SK-N-SH treated with all-trans-retinoic acid at 6 μM for 48 hours (cell line): ENCODE measurements at regions not wholly inside any gene's neighbourhood (a gene's known extent, or its start where the extent isn't known, plus 50 kb on each side); places are given as distances from the start of the nearest gene placed in this dataset.

Experiments
- ATAC-seq: fragments of 200-7000 bp; cut with Tn5 transposase; 3 replicates; pipeline ENCODE4 v1.9.1; 2020; ENCODE audit warnings: mild to moderate bottlenecking, moderate library complexity
- ARNTL ChIP-seq: fragments of 450-650 bp; formaldehyde crosslinking; IDR thresholded peaks from 2 replicates; pipeline ENCODE4 v1.5.0; 2020; ENCODE audit warnings: low read depth, mild to moderate bottlenecking, moderate library complexity, borderline replicate concordance
- CSDC2 ChIP-seq: fragments of 250-450 bp; sonication (Bioruptor Pico); IDR thresholded peaks from 2 replicates; pipeline ENCODE4 v1.5.0; 2020; ENCODE audit warnings: mild to moderate bottlenecking, moderate library complexity
- CSRNP3 ChIP-seq: fragments of 250-450 bp; sonication (Bioruptor Pico); IDR thresholded peaks from 2 replicates; pipeline ENCODE4 v1.5.1; 2021; ENCODE audit warnings: mild to moderate bottlenecking, moderate library complexity
- ESRRG ChIP-seq: fragments of 250-450 bp; sonication (Bioruptor Pico); IDR thresholded peaks from 2 replicates; pipeline ENCODE4 v1.6.1; 2021; ENCODE audit warnings: mild to moderate bottlenecking
- GLIS3 ChIP-seq: fragments of 250-450 bp; sonication (Bioruptor Pico); IDR thresholded peaks from 2 replicates; pipeline ENCODE4 v1.5.0; 2020; ENCODE audit warnings: mild to moderate bottlenecking, moderate library complexity
- ISL1 ChIP-seq: fragments of 250-450 bp; sonication (Bioruptor Pico); IDR thresholded peaks from 2 replicates; pipeline ENCODE4 v2.1.2; 2022; ENCODE audit warnings: mild to moderate bottlenecking, moderate library complexity
- PATZ1 ChIP-seq: fragments of 250-450 bp; sonication (Bioruptor Pico); IDR thresholded peaks from 2 replicates; pipeline ENCODE4 v1.8.0; 2020; ENCODE audit warnings: mild to moderate bottlenecking, moderate library complexity, borderline replicate concordance
- POU6F1 ChIP-seq: fragments of 250-450 bp; sonication (Bioruptor Pico); IDR thresholded peaks from 2 replicates; pipeline ENCODE4 v1.8.0; 2021; ENCODE audit warnings: low read depth, mild to moderate bottlenecking, moderate library complexity, borderline replicate concordance
- PPARA ChIP-seq: fragments of 250-450 bp; sonication (Bioruptor Pico); IDR thresholded peaks from 2 replicates; pipeline ENCODE4 v1.5.0; 2020; ENCODE audit warnings: mild to moderate bottlenecking, borderline replicate concordance
- RARB ChIP-seq: fragments of 250-450 bp; sonication (Bioruptor Pico); IDR thresholded peaks from 2 replicates; pipeline ENCODE4 v1.8.0; 2021; ENCODE audit warnings: mild to moderate bottlenecking, moderate library complexity
- SNAI2 ChIP-seq: fragments of 250-450 bp; sonication (Bioruptor Pico); IDR thresholded peaks from 2 replicates; pipeline ENCODE4 v1.5.0; 2020; ENCODE audit warnings: mild to moderate bottlenecking, moderate library complexity
- TCF4 ChIP-seq: fragments of 250-450 bp; sonication (Bioruptor Pico); IDR thresholded peaks from 2 replicates; pipeline ENCODE4 v1.8.0; 2021; ENCODE audit warnings: mild to moderate bottlenecking, moderate library complexity, borderline replicate concordance
- TOX ChIP-seq: fragments of 250-450 bp; sonication (Bioruptor Pico); IDR thresholded peaks from 2 replicates; pipeline ENCODE4 v1.8.0; 2021; ENCODE audit warnings: mild to moderate bottlenecking, moderate library complexity, borderline replicate concordance
- TSHZ2 ChIP-seq: fragments of 250-450 bp; sonication (Bioruptor Pico); IDR thresholded peaks from 2 replicates; pipeline ENCODE4 v1.5.0; 2020; ENCODE audit warnings: mild to moderate bottlenecking, moderate library complexity
- ZC3H10 ChIP-seq: fragments of 250-450 bp; sonication (Bioruptor Pico); IDR thresholded peaks from 2 replicates; pipeline ENCODE4 v1.5.1; 2021; ENCODE audit warnings: mild to moderate bottlenecking, moderate library complexity
- ZFP3 ChIP-seq: fragments of 250-450 bp; sonication (Bioruptor Pico); IDR thresholded peaks from 2 replicates; pipeline ENCODE4 v1.5.0; 2020; ENCODE audit warnings: mild to moderate bottlenecking, moderate library complexity
- ZFP30 ChIP-seq: fragments of 450-650 bp; formaldehyde crosslinking; IDR thresholded peaks from 2 replicates; pipeline ENCODE4 v1.5.0; 2022; ENCODE audit warnings: mild to moderate bottlenecking, moderate library complexity
- ZNF565 ChIP-seq: fragments of 450-650 bp; formaldehyde crosslinking; conservative IDR thresholded peaks from 2 replicates; pipeline ENCODE4 v1.5.0; 2020; ENCODE audit warnings: low read depth, mild to moderate bottlenecking, moderate library complexity
- ZNF70 ChIP-seq: fragments of 450-650 bp; formaldehyde crosslinking; IDR thresholded peaks from 2 replicates; pipeline ENCODE4 v1.5.0; 2020; ENCODE audit warnings: mild to moderate bottlenecking, moderate library complexity
- ZNF8 ChIP-seq: fragments of 450-650 bp; formaldehyde crosslinking; IDR thresholded peaks from 2 replicates; pipeline ENCODE4 v1.5.0; 2020; ENCODE audit warnings: mild to moderate bottlenecking, moderate library complexity

GRCh38 chr11:97356144-97356543 is 966.3 kb downstream of the JRKL start:
- TF ChIP-seq TCF4 (CRISPR knock-in tag) (no peak), ZNF8 (no peak)
- ATAC-seq, result no peak

- TF ChIP-seq ZNF70 (CRISPR knock-in tag) (no peak), TOX (CRISPR knock-in tag) (no peak), CSDC2 (CRISPR knock-in tag) (no peak), ZC3H10 (CRISPR knock-in tag) (no peak), ZNF565 (no peak), TCF4 (CRISPR knock-in tag) (no peak), POU6F1 (no peak), PPARA (CRISPR knock-in tag) (no peak), PATZ1 (no peak), SNAI2 (CRISPR knock-in tag) (no peak), RARB (CRISPR knock-in tag) (no peak), CSRNP3 (CRISPR knock-in tag) (no peak)
- no peak for ATAC-seq
These were observed 969.2 kb downstream of the JRKL start for GRCh38 chr11:97359016-97359415.

- ATAC-seq, result peak; percentile 73
- TF ChIP-seq ZC3H10 (CRISPR knock-in tag), result no peak
- no peak for TF ChIP-seq ESRRG (CRISPR knock-in tag)
- no peak for TF ChIP-seq ARNTL (CRISPR knock-in tag)
- TF ChIP-seq RARB (CRISPR knock-in tag), result no peak
- TF ChIP-seq POU6F1, result no peak
- TF ChIP-seq GLIS3 (CRISPR knock-in tag), result no peak
- TF ChIP-seq SNAI2 (CRISPR knock-in tag), result no peak
- no peak for TF ChIP-seq ZFP3 (CRISPR knock-in tag)
- TF ChIP-seq ISL1, result peak; percentile 32; the same call in 1 of the 2 replicates
- no peak for TF ChIP-seq ZFP30 (CRISPR knock-in tag)
- no peak for TF ChIP-seq TSHZ2
- TF ChIP-seq TOX (CRISPR knock-in tag), result peak; percentile 72; the same call in 1 of the 2 replicates
- TF ChIP-seq, all 23 proteins: peak for 2
These were observed 972.1 kb downstream of the JRKL start for GRCh38 chr11:97361812-97362378.

- TF ChIP-seq ZNF8 (no peak), ZNF70 (CRISPR knock-in tag) (no peak), ZFP3 (CRISPR knock-in tag) (no peak), POU6F1 (no peak), ZFP30 (CRISPR knock-in tag) (no peak), TSHZ2 (no peak), RARB (CRISPR knock-in tag) (no peak), ISL1 (no peak)
- TF ChIP-seq, all 23 proteins: peak for 0
- ATAC-seq, result no peak
These were observed 973.5 kb downstream of the JRKL start for GRCh38 chr11:97363331-97363730.
